Stimulated activated CD4-positive, alpha-beta T cell treated with anti-CD3 and anti-CD28 coated beads, TNF-alpha, amount 100 ng/mL, for 24 hours (primary cell): ENCODE measurements at regions not wholly inside any gene's neighbourhood (a gene's known extent, or its start where the extent isn't known, plus 50 kb on each side); places are given as distances from the start of the nearest gene placed in this dataset.

ENCODE experiments used
- DNase-seq, 3 experiments: peaks; one replicate each; pipeline ENCODE4 v3.0.0-alpha.2; 2020; ENCODE audit warnings: low read depth in 3 of 3

- DNase-seq = no peak
These were observed 599.3 kb upstream of the CELF2 start for GRCh38 chr10:10418387-10418786.

- DNase-seq = no peak
These were observed 596.6 kb upstream of the CELF2 start for GRCh38 chr10:10421071-10421470.

GRCh38 chr10:10431422-10432066 is 586.1 kb upstream of the CELF2 start:
- no peak for DNase-seq

GRCh38 chr10:10432296-10433035 is 585.2 kb upstream of the CELF2 start:
- DNase-seq = no peak

GRCh38 chr10:10434312-10434711 is 583.4 kb upstream of the CELF2 start:
- no peak for DNase-seq

GRCh38 chr10:10437886-10438285 is 579.8 kb upstream of the CELF2 start:
- no peak for DNase-seq

- no peak for DNase-seq
These were observed 579.2 kb upstream of the CELF2 start for GRCh38 chr10:10438335-10439100.

GRCh38 chr10:10456856-10457255 is 560.8 kb upstream of the CELF2 start:
- DNase-seq = no peak

- no peak for DNase-seq
These were observed 557.2 kb upstream of the CELF2 start for GRCh38 chr10:10460451-10460850.

GRCh38 chr10:10462151-10462941 is 555.3 kb upstream of the CELF2 start:
- DNase-seq = no peak

- no peak for DNase-seq
These were observed 545.9 kb upstream of the CELF2 start for GRCh38 chr10:10471758-10472157.

GRCh38 chr10:10475812-10476211 is 541.9 kb upstream of the CELF2 start:
- DNase-seq = no peak

GRCh38 chr10:10477844-10478243 is 539.8 kb upstream of the CELF2 start:
- no peak for DNase-seq

- no peak for DNase-seq
These were observed 538.2 kb upstream of the CELF2 start for GRCh38 chr10:10479465-10479864.

- no peak for DNase-seq
These were observed 535.1 kb upstream of the CELF2 start for GRCh38 chr10:10482613-10483012.

- DNase-seq = no peak
These were observed 528.6 kb upstream of the CELF2 start for GRCh38 chr10:10489076-10489475.

- no peak for DNase-seq
These were observed 527.7 kb upstream of the CELF2 start for GRCh38 chr10:10489805-10490571.

GRCh38 chr10:10490581-10490980 is 527.1 kb upstream of the CELF2 start:
- DNase-seq = no peak

- no peak for DNase-seq
These were observed 525.3 kb upstream of the CELF2 start for GRCh38 chr10:10492420-10492819.

GRCh38 chr10:10493833-10494232 is 523.8 kb upstream of the CELF2 start:
- no peak for DNase-seq

- DNase-seq = no peak
These were observed 520.4 kb upstream of the CELF2 start for GRCh38 chr10:10497245-10497644.
